Activated naive CD8-positive, alpha-beta T cell treated with anti-CD3 and anti-CD28 coated beads, Interleukin-2, amount 10 ng/mL, durations not matched to agents 7 days and 5 days (primary cell): ENCODE measurements at regions not wholly inside any gene's neighbourhood (a gene's known extent, or its start where the extent isn't known, plus 50 kb on each side); places are given as distances from the start of the nearest gene placed in this dataset.
"Not testable (repeated sequence)": the region's sequence is repeated elsewhere in the genome, so short reads cannot be mapped to it uniquely, and the experiment has no call there.

ENCODE experiments used
- ATAC-seq: fragments of 150-1000 bp; cut with Tn5 transposase; one replicate; pipeline ENCODE4 v1.10.0; 2021; ENCODE audit warnings: low read depth, moderate library complexity
- POLR2A ChIA-PET: fragments of 350-600 bp; sonication (Branson Sonifier 250); formaldehyde crosslinking; loops from one replicate; lab custom pipeline; 2021; ENCODE audit warnings: antibody characterized with exemption; lab: Charles Lee
- DNase-seq: peaks from one replicate; pipeline ENCODE4 v3.0.0; 2021
- H3K27ac Mint-ChIP-seq: one replicate; pipeline ENCODE4 v1.8.0; 2022; ENCODE audit warnings: mild to moderate bottlenecking, mixed read lengths
- H3K27me3 Mint-ChIP-seq: one replicate; pipeline ENCODE4 v1.8.0; 2022; ENCODE audit warnings: mild to moderate bottlenecking, moderate library complexity, mixed read lengths
- H3K36me3 Mint-ChIP-seq: one replicate; pipeline ENCODE4 v1.8.0; 2021; ENCODE audit warnings: mild to moderate bottlenecking, mixed read lengths
- H3K4me1 Mint-ChIP-seq: one replicate; pipeline ENCODE4 v1.8.0; 2021; ENCODE audit warnings: mixed read lengths
- H3K4me3 Mint-ChIP-seq: one replicate; pipeline ENCODE4 v1.8.0; 2022; ENCODE audit warnings: mild to moderate bottlenecking, moderate library complexity, mixed read lengths
- H3K9me3 Mint-ChIP-seq: one replicate; pipeline ENCODE4 v1.8.0; 2021; ENCODE audit warnings: mixed read lengths

- H3K27me3 Mint-ChIP-seq, DNase-seq, ATAC-seq, H3K27ac Mint-ChIP-seq, H3K4me1 Mint-ChIP-seq, H3K36me3 Mint-ChIP-seq, H3K4me3 Mint-ChIP-seq, POLR2A ChIA-PET: not testable (repeated sequence)
- peaks cover 11% of the 10 kb centered on the region for H3K9me3 Mint-ChIP-seq
These were observed 248.4 kb downstream of the TMEM121 start for GRCh38 chr14:105774585-105775348.

GRCh38 chr14:105775349-105775923 lies 249.1 kb downstream of the TMEM121 start:
- H3K4me3 Mint-ChIP-seq, H3K27me3 Mint-ChIP-seq, H3K27ac Mint-ChIP-seq, H3K4me1 Mint-ChIP-seq, DNase-seq, ATAC-seq, H3K36me3 Mint-ChIP-seq, POLR2A ChIA-PET: not testable (repeated sequence)
- H3K9me3 Mint-ChIP-seq: peaks cover 14% of the 10 kb centered on the region

- DNase-seq, ATAC-seq, H3K27ac Mint-ChIP-seq, POLR2A ChIA-PET, H3K4me3 Mint-ChIP-seq, H3K36me3 Mint-ChIP-seq, H3K4me1 Mint-ChIP-seq, H3K27me3 Mint-ChIP-seq: not testable (repeated sequence)
- peaks cover 21% of the 10 kb centered on the region for H3K9me3 Mint-ChIP-seq
These were observed 249.7 kb downstream of the TMEM121 start for GRCh38 chr14:105776112-105776511.

GRCh38 chr14:105776924-105777323 lies 250.5 kb downstream of the TMEM121 start:
- H3K36me3 Mint-ChIP-seq: peaks cover 2% of the 10 kb centered on the region
- H3K27ac Mint-ChIP-seq: no peak overlapping the region
- peaks cover 9% of the 10 kb centered on the region for H3K27me3 Mint-ChIP-seq
- H3K4me3 Mint-ChIP-seq: no peak overlapping the region
- H3K9me3 Mint-ChIP-seq: peaks cover 26% of the 10 kb centered on the region
- DNase-seq: no peak
- POLR2A ChIA-PET: no interaction called here
- no peaks in the 10 kb centered on the region for H3K4me1 Mint-ChIP-seq
- ATAC-seq: no peak

GRCh38 chr14:105783707-105784106 lies 257.3 kb downstream of the TMEM121 start:
- H3K27me3 Mint-ChIP-seq: peaks cover 15% of the 10 kb centered on the region
- H3K9me3 Mint-ChIP-seq: peaks cover 22% of the 10 kb centered on the region
- ATAC-seq (no peak), DNase-seq (no peak)
- no peaks in the 10 kb centered on the region for H3K4me1 Mint-ChIP-seq
- POLR2A ChIA-PET: no interaction called here
- H3K27ac Mint-ChIP-seq: no peak overlapping the region
- H3K4me3 Mint-ChIP-seq: no peak overlapping the region
- H3K36me3 Mint-ChIP-seq: peaks cover 2% of the 10 kb centered on the region

GRCh38 chr14:105793836-105794235 lies 267.5 kb downstream of the TMEM121 start:
- ATAC-seq: no peak
- H3K4me1 Mint-ChIP-seq: no peaks in the 10 kb centered on the region
- peaks cover 41% of the 10 kb centered on the region for H3K27me3 Mint-ChIP-seq
- H3K36me3 Mint-ChIP-seq: no peaks in the 10 kb centered on the region
- POLR2A ChIA-PET: no interaction called here
- H3K27ac Mint-ChIP-seq: no peak overlapping the region
- H3K4me3 Mint-ChIP-seq: no peak overlapping the region
- no peaks in the 10 kb centered on the region for H3K9me3 Mint-ChIP-seq
- no peak for DNase-seq

GRCh38 chr14:105797546-105797945 lies 271.2 kb downstream of the TMEM121 start:
- no peak for DNase-seq
- H3K27me3 Mint-ChIP-seq: peaks cover 45% of the 10 kb centered on the region
- H3K4me3 Mint-ChIP-seq: no peak overlapping the region
- H3K4me1 Mint-ChIP-seq: no peaks in the 10 kb centered on the region
- H3K9me3 Mint-ChIP-seq: peaks cover 2% of the 10 kb centered on the region
- POLR2A ChIA-PET: no interaction called here
- no peaks in the 10 kb centered on the region for H3K36me3 Mint-ChIP-seq
- ATAC-seq: no peak
- H3K27ac Mint-ChIP-seq: no peak overlapping the region

GRCh38 chr14:105805701-105806100 lies 279.3 kb downstream of the TMEM121 start:
- H3K9me3 Mint-ChIP-seq: peaks cover 8% of the 10 kb centered on the region
- no peaks in the 10 kb centered on the region for H3K36me3 Mint-ChIP-seq
- DNase-seq (no peak), ATAC-seq (no peak)
- H3K27ac Mint-ChIP-seq: no peak overlapping the region
- no peak overlapping the region for H3K4me3 Mint-ChIP-seq
- H3K4me1 Mint-ChIP-seq: no peaks in the 10 kb centered on the region
- H3K27me3 Mint-ChIP-seq: peaks cover 13% of the 10 kb centered on the region
- POLR2A ChIA-PET: no interaction called here

- Mint-ChIP-seq H3K4me3 (no peak overlapping the region), H3K27ac (no peak overlapping the region), H3K9me3 (peaks cover 9% of the 10 kb centered on the region), H3K4me1 (no peaks in the 10 kb centered on the region), H3K27me3 (peaks cover 13% of the 10 kb centered on the region), H3K36me3 (no peaks in the 10 kb centered on the region)
- DNase-seq: no peak
- POLR2A ChIA-PET: no interaction called here
- no peak for ATAC-seq
These were observed 280.2 kb downstream of the TMEM121 start for GRCh38 chr14:105806568-105806967.

GRCh38 chr14:105817971-105818711 lies 291.8 kb downstream of the TMEM121 start:
- no peak overlapping the region for H3K27ac Mint-ChIP-seq
- peaks cover 4% of the 10 kb centered on the region for H3K9me3 Mint-ChIP-seq
- ATAC-seq: no peak
- POLR2A ChIA-PET: no interaction called here
- no peaks in the 10 kb centered on the region for H3K4me1 Mint-ChIP-seq
- H3K27me3 Mint-ChIP-seq: peaks cover 34% of the 10 kb centered on the region
- no peaks in the 10 kb centered on the region for H3K36me3 Mint-ChIP-seq
- H3K4me3 Mint-ChIP-seq: no peak overlapping the region
- no peak for DNase-seq

GRCh38 chr14:105818712-105819005 lies 292.3 kb downstream of the TMEM121 start:
- Mint-ChIP-seq H3K27me3 (peaks cover 37% of the 10 kb centered on the region), H3K9me3 (peaks cover 4% of the 10 kb centered on the region), H3K36me3 (no peaks in the 10 kb centered on the region), H3K4me3 (no peak overlapping the region), H3K4me1 (no peaks in the 10 kb centered on the region), H3K27ac (no peak overlapping the region)
- DNase-seq: no peak
- POLR2A ChIA-PET: no interaction called here
- no peak for ATAC-seq

- no peak for ATAC-seq
- no peak overlapping the region for H3K27ac Mint-ChIP-seq
- DNase-seq: no peak
- no peaks in the 10 kb centered on the region for H3K36me3 Mint-ChIP-seq
- no peaks in the 10 kb centered on the region for H3K9me3 Mint-ChIP-seq
- no peaks in the 10 kb centered on the region for H3K4me1 Mint-ChIP-seq
- POLR2A ChIA-PET: no interaction called here
- H3K4me3 Mint-ChIP-seq: no peak overlapping the region
- peaks cover 37% of the 10 kb centered on the region for H3K27me3 Mint-ChIP-seq
These were observed 303.8 kb downstream of the TMEM121 start for GRCh38 chr14:105830171-105830570.

- Mint-ChIP-seq H3K36me3 (no peaks in the 10 kb centered on the region), H3K4me3 (no peak overlapping the region), H3K27ac (no peak overlapping the region), H3K9me3 (no peaks in the 10 kb centered on the region), H3K27me3 (no peaks in the 10 kb centered on the region), H3K4me1 (no peaks in the 10 kb centered on the region)
- DNase-seq (no peak), ATAC-seq (no peak)
- POLR2A ChIA-PET: no interaction called here
These were observed 309.8 kb downstream of the TMEM121 start for GRCh38 chr14:105836160-105836559.

- Mint-ChIP-seq H3K27me3 (no peaks in the 10 kb centered on the region), H3K27ac (no peak overlapping the region), H3K4me1 (no peaks in the 10 kb centered on the region), H3K9me3 (no peaks in the 10 kb centered on the region), H3K36me3 (no peaks in the 10 kb centered on the region), H3K4me3 (no peak overlapping the region)
- POLR2A ChIA-PET: no interaction called here
- DNase-seq: no peak
- ATAC-seq: no peak
These were observed 310.3 kb downstream of the TMEM121 start for GRCh38 chr14:105836730-105837129.
